ENCODE measurements at regions not wholly inside any gene's neighbourhood (a gene's known extent, or its start where the extent isn't known, plus 50 kb on each side); places are given as distances from the start of the nearest gene placed in this dataset.

- H3K9me3 ChIP-seq, result no peaks in the 10 kb centered on the region
- intact Hi-C loops (cut with DNase I), result no loop called here
- no peak for TF ChIP-seq CTCF (IDR thresholded peaks at IDR 0.05)
- TF ChIP-seq EP300 (IDR thresholded peaks at IDR 0.05), result no peak
- no peak for TF ChIP-seq POLR2A (IDR thresholded peaks at IDR 0.05)
- H3K27me3 ChIP-seq, result no peaks in the 10 kb centered on the region
- no peak for DNase-seq
- no peak overlapping the region for H3K27ac ChIP-seq
- no peaks in the 10 kb centered on the region for H3K36me3 ChIP-seq
- no peak overlapping the region for H3K4me3 ChIP-seq
- 72 to 86% (median 76%) methylated on average over 3 of the region's 3 CpGs for WGBS, 3 donors
- no peaks in the 10 kb centered on the region for H3K4me1 ChIP-seq (ENCODE audit: insufficient read depth)
Observed at GRCh38 chr1:157418659-157419058, 133.7 kb downstream of the FCRL5 start.

GRCh38 chr1:157418231-157418630 is 134.1 kb downstream of the FCRL5 start:
- intact Hi-C loops (cut with DNase I), result no loop called here
- no peak overlapping the region for H3K4me3 ChIP-seq
- H3K36me3 ChIP-seq, result no peaks in the 10 kb centered on the region
- DNase-seq, result no peak
- H3K27ac ChIP-seq, result no peak overlapping the region
- no peaks in the 10 kb centered on the region for H3K27me3 ChIP-seq
- H3K4me1 ChIP-seq (ENCODE audit: insufficient read depth), result no peaks in the 10 kb centered on the region
- TF ChIP-seq EP300 (IDR thresholded peaks at IDR 0.05) (no peak), CTCF (IDR thresholded peaks at IDR 0.05) (no peak), POLR2A (IDR thresholded peaks at IDR 0.05) (no peak)
- H3K9me3 ChIP-seq, result no peaks in the 10 kb centered on the region
- WGBS, 3 donors, result 85 to 100% (median 92%) methylated on average over 1 of the region's 1 CpG

- Histone ChIP-seq H3K4me3 (no peak overlapping the region), H3K27ac (no peak overlapping the region), H3K27me3 (no peaks in the 10 kb centered on the region), H3K36me3 (no peaks in the 10 kb centered on the region), H3K4me1 (ENCODE audit: insufficient read depth) (no peaks in the 10 kb centered on the region), H3K9me3 (no peaks in the 10 kb centered on the region)
- 60 to 79% (median 70%) methylated on average over 5 of the region's 5 CpGs for WGBS, 3 donors
- intact Hi-C loops (cut with DNase I), result no loop called here
- DNase-seq, result no peak
- TF ChIP-seq POLR2A (IDR thresholded peaks at IDR 0.05) (no peak), EP300 (IDR thresholded peaks at IDR 0.05) (no peak), CTCF (IDR thresholded peaks at IDR 0.05) (no peak)
Observed at GRCh38 chr1:157415661-157416060, 136.7 kb downstream of the FCRL5 start.

GRCh38 chr1:157412308-157412707 is 140.0 kb downstream of the FCRL5 start:
- H3K36me3 ChIP-seq, result no peaks in the 10 kb centered on the region
- WGBS, 3 donors, result 66 to 83% (median 77%) methylated on average over 2 of the region's 2 CpGs
- no peaks in the 10 kb centered on the region for H3K27me3 ChIP-seq
- H3K9me3 ChIP-seq, result no peaks in the 10 kb centered on the region
- DNase-seq, result no peak
- intact Hi-C loops (cut with DNase I), result no loop called here
- H3K4me1 ChIP-seq (ENCODE audit: insufficient read depth), result no peaks in the 10 kb centered on the region
- H3K27ac ChIP-seq, result no peak overlapping the region
- no peak overlapping the region for H3K4me3 ChIP-seq
- no peak for TF ChIP-seq POLR2A (IDR thresholded peaks at IDR 0.05)
- TF ChIP-seq EP300 (IDR thresholded peaks at IDR 0.05), result no peak
- TF ChIP-seq CTCF (IDR thresholded peaks at IDR 0.05), result no peak

DNA sequence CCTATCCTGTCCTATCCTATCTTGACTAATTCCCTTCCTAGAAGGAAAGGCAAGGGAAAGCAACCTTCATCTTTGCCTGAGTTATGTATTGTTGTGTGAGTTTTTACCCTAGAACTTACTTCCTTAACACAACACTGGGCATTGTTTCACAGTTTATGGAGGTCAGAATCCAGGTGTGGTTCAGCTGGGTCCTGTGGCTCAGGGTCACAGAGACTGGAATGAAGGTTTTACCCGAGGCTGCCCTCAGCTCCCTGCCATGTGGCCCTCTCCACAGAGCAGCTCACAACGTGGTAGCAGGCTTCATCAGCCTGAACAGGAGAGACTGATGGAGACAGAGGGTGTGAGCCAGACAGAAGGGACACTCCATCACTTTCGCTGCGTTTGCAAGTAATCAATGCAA is 140.5 kb downstream of the FCRL5 start:
- H3K4me1 ChIP-seq (ENCODE audit: insufficient read depth), result no peaks in the 10 kb centered on the region
- WGBS, 3 donors, result 56 to 76% (median 57%) methylated on average over 4 of the region's 4 CpGs
- no peak for TF ChIP-seq POLR2A (IDR thresholded peaks at IDR 0.05)
- H3K36me3 ChIP-seq, result no peaks in the 10 kb centered on the region
- DNase-seq, result no peak
- H3K27ac ChIP-seq, result no peak overlapping the region
- H3K4me3 ChIP-seq, result no peak overlapping the region
- no peaks in the 10 kb centered on the region for H3K27me3 ChIP-seq
- H3K9me3 ChIP-seq, result no peaks in the 10 kb centered on the region
- intact Hi-C loops (cut with DNase I), result no loop called here
